H1 (cell line): ENCODE measurements at regions not wholly inside any gene's neighbourhood (a gene's known extent, or its start where the extent isn't known, plus 50 kb on each side); places are given as distances from the start of the nearest gene placed in this dataset.

Source experiments
- BACH1 ChIP-seq: IDR thresholded peaks from 2 replicates; pipeline ENCODE4 v1.6.1; 2012; ENCODE audit warnings: low read length, improper control_type of control experiment
- CEBPB ChIP-seq: IDR thresholded peaks from 2 replicates; pipeline ENCODE4 v1.6.1; 2012; ENCODE audit warnings: low read depth, low read length
- CHD2 ChIP-seq: IDR thresholded peaks from 2 replicates; pipeline ENCODE4 v1.6.1; 2012; ENCODE audit warnings: low read length, improper control_type of control experiment
- CTBP2 ChIP-seq: IDR thresholded peaks from 2 replicates; pipeline ENCODE4 v1.7.0; 2011; ENCODE audit warnings: borderline replicate concordance, mild to moderate bottlenecking, moderate library complexity, mixed read lengths, low read length; ENCODE audit not compliant: insufficient read depth, insufficient read length
- EZH2 ChIP-seq: fragments of 200-600 bp; sonication (generic); IDR thresholded peaks from 2 replicates; pipeline ENCODE4 v1.7.1; 2012; ENCODE audit warnings: low read depth, mild to moderate bottlenecking, moderate library complexity, low read length, inconsistent platforms; ENCODE audit not compliant: severe bottlenecking
- POU5F1 ChIP-seq: IDR thresholded peaks from 2 replicates; pipeline ENCODE4 v1.6.1; 2011; ENCODE audit warnings: low read depth, mild to moderate bottlenecking, low read length, moderate library complexity
- SIRT6 ChIP-seq: IDR thresholded peaks from one replicate; pipeline ENCODE4 v1.7.1; 2012; ENCODE audit warnings: low read length, inconsistent platforms
- TF ChIP-seq, protein P1 (sequence below): IDR thresholded peaks from 2 replicates; pipeline ENCODE4 v1.6.1; 2012; ENCODE audit warnings: inconsistent platforms

DNA sequence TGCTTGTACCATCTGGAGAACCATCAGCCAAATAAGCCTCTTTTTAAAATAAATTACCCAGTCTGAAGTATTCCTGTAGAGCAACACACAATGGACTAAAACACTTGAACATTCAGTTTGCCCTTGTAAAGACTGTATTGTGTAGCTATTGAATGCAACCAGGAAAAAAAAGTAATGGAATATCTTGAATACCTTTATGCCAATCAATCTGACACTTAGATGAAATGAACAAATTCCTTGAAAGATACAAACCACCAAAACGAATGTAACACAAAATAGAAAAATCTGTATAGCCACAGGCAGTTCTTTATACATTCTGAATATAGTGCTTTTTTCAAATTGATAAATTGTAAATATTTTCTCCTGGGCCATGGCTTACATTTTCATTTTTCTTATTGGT lies 63.3 kb upstream of the KCNJ16 start (continued):
- TF ChIP-seq, protein P1, sequence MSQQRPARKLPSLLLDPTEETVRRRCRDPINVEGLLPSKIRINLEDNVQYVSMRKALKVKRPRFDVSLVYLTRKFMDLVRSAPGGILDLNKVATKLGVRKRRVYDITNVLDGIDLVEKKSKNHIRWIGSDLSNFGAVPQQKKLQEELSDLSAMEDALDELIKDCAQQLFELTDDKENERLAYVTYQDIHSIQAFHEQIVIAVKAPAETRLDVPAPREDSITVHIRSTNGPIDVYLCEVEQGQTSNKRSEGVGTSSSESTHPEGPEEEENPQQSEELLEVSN, result no peak
- TF ChIP-seq CTBP2, result no peak
- TF ChIP-seq SIRT6, result no peak
- no peak for TF ChIP-seq CEBPB
- TF ChIP-seq POU5F1, result no peak
- no peak for TF ChIP-seq BACH1
- TF ChIP-seq EZH2, result no peak
- no peak for TF ChIP-seq CHD2
